ENCODE measurements at regions not wholly inside any gene's neighbourhood (a gene's known extent, or its start where the extent isn't known, plus 50 kb on each side); places are given as distances from the start of the nearest gene placed in this dataset.

GRCh38 chr16:73670836-73671820, 623.2 kb upstream of the ZFHX3 start:
- TF ChIP-seq, protein P1, sequence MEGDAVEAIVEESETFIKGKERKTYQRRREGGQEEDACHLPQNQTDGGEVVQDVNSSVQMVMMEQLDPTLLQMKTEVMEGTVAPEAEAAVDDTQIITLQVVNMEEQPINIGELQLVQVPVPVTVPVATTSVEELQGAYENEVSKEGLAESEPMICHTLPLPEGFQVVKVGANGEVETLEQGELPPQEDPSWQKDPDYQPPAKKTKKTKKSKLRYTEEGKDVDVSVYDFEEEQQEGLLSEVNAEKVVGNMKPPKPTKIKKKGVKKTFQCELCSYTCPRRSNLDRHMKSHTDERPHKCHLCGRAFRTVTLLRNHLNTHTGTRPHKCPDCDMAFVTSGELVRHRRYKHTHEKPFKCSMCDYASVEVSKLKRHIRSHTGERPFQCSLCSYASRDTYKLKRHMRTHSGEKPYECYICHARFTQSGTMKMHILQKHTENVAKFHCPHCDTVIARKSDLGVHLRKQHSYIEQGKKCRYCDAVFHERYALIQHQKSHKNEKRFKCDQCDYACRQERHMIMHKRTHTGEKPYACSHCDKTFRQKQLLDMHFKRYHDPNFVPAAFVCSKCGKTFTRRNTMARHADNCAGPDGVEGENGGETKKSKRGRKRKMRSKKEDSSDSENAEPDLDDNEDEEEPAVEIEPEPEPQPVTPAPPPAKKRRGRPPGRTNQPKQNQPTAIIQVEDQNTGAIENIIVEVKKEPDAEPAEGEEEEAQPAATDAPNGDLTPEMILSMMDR (conservative IDR thresholded peaks at IDR 0.05; ENCODE audit: low read length) = no peak
- TF ChIP-seq EZH2phosphoT487 (IDR thresholded peaks at IDR 0.05; ENCODE audit: borderline replicate concordance, low read depth, low read length) = no peak

Measured in OCI-LY7 (cell line).